HCT116 (cell line): ENCODE measurements at regions not wholly inside any gene's neighbourhood (a gene's known extent, or its start where the extent isn't known, plus 50 kb on each side); places are given as distances from the start of the nearest gene placed in this dataset.

Source experiments
- ATAC-seq: fragments of 200-7000 bp; cut with Tn5 transposase; 2 replicates; pipeline ENCODE4 v1.9.1; 2020; ENCODE audit warnings: mild to moderate bottlenecking, moderate library complexity
- BruUV-seq: library from RNA; stranded (reverse); fragments of 400-500 nt; replicated peaks from 2 replicates; lab custom pipeline; 2021; lab: Mats Ljungman, UMichigan
- CTCF ChIA-PET: fragments of 300-600 bp; sonication (Branson Sonifier 250); formaldehyde crosslinking; loops from one replicate; lab custom pipeline; 2021; ENCODE audit warnings: antibody characterized with exemption; lab: Charles Lee
- POLR2A ChIA-PET: fragments of 300-600, 350-600 bp; sonication (Branson Sonifier 250); formaldehyde crosslinking; loops from one replicate; lab custom pipeline; 2021; ENCODE audit warnings: antibody characterized with exemption; lab: Charles Lee
- RAD21 ChIA-PET, 2 experiments: fragments of 300-600 bp; sonication (Branson Sonifier 250); formaldehyde crosslinking; loops; one replicate each; lab custom pipeline; 2023; ENCODE audit warnings: low total read pairs in 2 of 2; ENCODE audit not compliant: uncharacterized antibody in 2 of 2, unreplicated experiment in 2 of 2, low non-redundant PET in 1 of 2; lab: Charles Lee
- DNase-seq: peaks from one replicate; pipeline ENCODE4 v3.0.0-alpha.2; 2010; ENCODE audit warnings: low read depth, low spot score
- H2AFZ ChIP-seq: fragments of 200-600 bp; shearing (Covaris generic), sonication (generic); 2 replicates; pipeline ENCODE4 v1.6.1; 2017; ENCODE audit warnings: low read depth, mixed run types, mixed read lengths, antibody characterized with exemption, low read length; ENCODE audit not compliant: poor library complexity, severe bottlenecking
- H3K27ac ChIP-seq: 2 replicates; pipeline ENCODE4 v1.5.1; 2012; ENCODE audit warnings: low read depth, low read length
- H3K27me3 ChIP-seq: fragments of 200-600 bp; sonication (generic); 2 replicates; pipeline ENCODE4 v1.6.1; 2016; ENCODE audit warnings: mixed run types, low read length, mixed read lengths; ENCODE audit not compliant: insufficient read depth
- H3K36me3 ChIP-seq, 2 experiments: fragments of 200-500 bp in 1 of 2; fragments of 200-600 bp in 1 of 2; sonication (Bioruptor generic) in 1 of 2; sonication (generic) in 1 of 2; 2 replicates each; pipeline versions ENCODE4 v1.5.1 to v1.6.1; 2014 to 2016; ENCODE audit warnings: low read length in 2 of 2, inconsistent platforms in 1 of 2, mixed read lengths in 1 of 2, mixed run types in 1 of 2; ENCODE audit not compliant: insufficient read depth in 2 of 2, control insufficient read depth in 1 of 2
- H3K4me1 ChIP-seq, 2 experiments: fragments of 200-600 bp in 1 of 2; sonication (generic) in 1 of 2; 2 replicates each; pipeline versions ENCODE4 v1.5.1 to v1.6.1; 2012 to 2017; ENCODE audit warnings: low read length in 2 of 2, inconsistent platforms in 1 of 2, mild to moderate bottlenecking in 1 of 2, mixed read lengths in 1 of 2, mixed run types in 1 of 2, moderate library complexity in 1 of 2; ENCODE audit not compliant: insufficient read depth in 2 of 2, control insufficient read depth in 1 of 2
- H3K4me2 ChIP-seq: fragments of 200-600 bp; sonication (generic); 2 replicates; pipeline ENCODE4 v1.6.1; 2017; ENCODE audit warnings: mixed run types, low read length, mixed read lengths
- H3K4me3 ChIP-seq, 2 experiments: fragments of 200-600 bp in 1 of 2; sonication (generic) in 1 of 2; replicated peaks in 1 of 2; 2 replicates each; pipeline ENCODE4 v1.5.1; 2011 to 2016; ENCODE audit warnings: low read length in 2 of 2, control low read depth in 1 of 2, low read depth in 1 of 2, mild to moderate bottlenecking in 1 of 2, mixed read lengths in 1 of 2, mixed run types in 1 of 2
- H3K79me2 ChIP-seq: fragments of 200-600 bp; sonication (generic); 2 replicates; pipeline ENCODE4 v1.6.1; 2017; ENCODE audit warnings: mild to moderate bottlenecking, mixed run types, low read length, moderate library complexity, mixed read lengths; ENCODE audit not compliant: insufficient read depth
- H3K9ac ChIP-seq: fragments of 200-600 bp; sonication (generic); 2 replicates; pipeline ENCODE4 v1.6.1; 2016; ENCODE audit warnings: low read length, mixed read lengths
- H3K9me2 ChIP-seq: fragments of 200-600 bp; sonication (generic), shearing (Covaris generic); 2 replicates; pipeline ENCODE4 v1.6.1; 2017; ENCODE audit warnings: mixed run types, mild to moderate bottlenecking, moderate library complexity; ENCODE audit not compliant: insufficient read depth
- H3K9me3 ChIP-seq, 2 experiments: fragments of 200-500 bp in 1 of 2; fragments of 200-600 bp in 1 of 2; sonication (Bioruptor generic) in 1 of 2; sonication (generic) in 1 of 2; 2 replicates each; pipeline ENCODE4 v1.6.1; 2014 to 2017; ENCODE audit warnings: low read length in 2 of 2, mixed read lengths in 2 of 2, inconsistent platforms in 1 of 2, low read depth in 1 of 2, mild to moderate bottlenecking in 1 of 2, mixed run types in 1 of 2, moderate library complexity in 1 of 2; ENCODE audit not compliant: control insufficient read depth in 1 of 2, insufficient read depth in 1 of 2
- H4K20me1 ChIP-seq: fragments of 200-600 bp; sonication (generic), shearing (Covaris generic); 2 replicates; pipeline ENCODE4 v1.6.1; 2017; ENCODE audit warnings: mixed run types, mild to moderate bottlenecking, moderate library complexity; ENCODE audit not compliant: insufficient read depth
- CBX3 ChIP-seq: IDR thresholded peaks from 2 replicates; pipeline ENCODE4 v1.6.1; 2012; ENCODE audit warnings: low read depth
- CEBPB ChIP-seq: IDR thresholded peaks from 2 replicates; pipeline ENCODE4 v1.6.1; 2012; ENCODE audit warnings: low read depth
- EGR1 ChIP-seq: IDR thresholded peaks from 2 replicates; pipeline ENCODE4 v1.6.1; 2012; ENCODE audit warnings: low read depth
- ELF1 ChIP-seq: IDR thresholded peaks from 2 replicates; pipeline ENCODE4 v1.6.1; 2012; ENCODE audit warnings: low read depth, borderline replicate concordance
- EZH2phosphoT487 ChIP-seq: fragments of 200-600 bp; IDR thresholded peaks from 2 replicates; pipeline ENCODE4 v1.6.1; 2018; ENCODE audit warnings: antibody characterized with exemption, borderline replicate concordance
- POLR2A ChIP-seq: IDR thresholded peaks from 2 replicates; pipeline ENCODE4 v1.7.0; 2011; ENCODE audit warnings: borderline replicate concordance; ENCODE audit not compliant: insufficient read depth, insufficient read length; ENCODE audit errors: extremely low read depth
- SIN3A ChIP-seq: IDR thresholded peaks from 2 replicates; pipeline ENCODE4 v1.6.1; 2012; ENCODE audit warnings: low read depth
- TCF7L2 ChIP-seq: IDR thresholded peaks from 2 replicates; pipeline ENCODE4 v1.7.0; 2011; ENCODE audit warnings: borderline replicate concordance, inconsistent platforms; ENCODE audit not compliant: insufficient read depth, insufficient read length; ENCODE audit errors: extremely low read depth
- ZNF274 ChIP-seq: fragments of 200-500 bp; sonication (Bioruptor generic); IDR thresholded peaks from 2 replicates; pipeline ENCODE4 v1.6.1; 2014; ENCODE audit warnings: mild to moderate bottlenecking, low read depth, low read length, inconsistent platforms
- intact Hi-C: fragments of 100-400 bp; cut with micrococcal nuclease; formaldehyde crosslinking; loops from 2 replicates; pipeline ENCODE4 v1.10.0; 2022
- TF ChIP-seq, protein P1 (sequence below): IDR thresholded peaks from 2 replicates; pipeline ENCODE4 v1.6.1; 2012

- CTCF ChIA-PET: no interaction called here
- peaks cover 50% of the 10 kb centered on the region for H3K27me3 ChIP-seq
- no peaks in the 10 kb centered on the region for H4K20me1 ChIP-seq
- no peak overlapping the region for H3K4me2 ChIP-seq
- no peaks in the 10 kb centered on the region for H3K79me2 ChIP-seq
- TF ChIP-seq EGR1 (no peak), CEBPB (no peak), TCF7L2 (no peak), POLR2A (no peak), SIN3A (no peak), EZH2phosphoT487 (no peak), CBX3 (no peak), ELF1 (no peak), ZNF274 (no peak)
- TF ChIP-seq, protein P1, sequence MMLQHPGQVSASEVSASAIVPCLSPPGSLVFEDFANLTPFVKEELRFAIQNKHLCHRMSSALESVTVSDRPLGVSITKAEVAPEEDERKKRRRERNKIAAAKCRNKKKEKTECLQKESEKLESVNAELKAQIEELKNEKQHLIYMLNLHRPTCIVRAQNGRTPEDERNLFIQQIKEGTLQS: no peak
- RAD21 ChIA-PET: interaction anchor here in 1 of 2 experiments (0.6 kb wide), 1 partner anchor 257 kb away, joined by 5 read pairs; no protein-coding TSS in a partner anchor
- no peak for ATAC-seq
- H3K4me1 ChIP-seq: no peaks in the 10 kb centered on the region
- H2AFZ ChIP-seq: no peak overlapping the region
- BruUV-seq: no TSS peak
- no peak overlapping the region for H3K4me3 ChIP-seq
- POLR2A ChIA-PET: no interaction called here
- no peak for DNase-seq
- no peaks in the 10 kb centered on the region for H3K9me3 ChIP-seq
- H3K36me3 ChIP-seq: no peaks in the 10 kb centered on the region
- H3K9me2 ChIP-seq: no peaks in the 10 kb centered on the region
- H3K9ac ChIP-seq: no peak overlapping the region
- no peak overlapping the region for H3K27ac ChIP-seq
- intact Hi-C loops: no loop called here
Measured at GRCh38 chr11:45411228-45411946, 125.2 kb upstream of the SYT13 start.
